ENCODE measurements at regions not wholly inside any gene's neighbourhood (a gene's known extent, or its start where the extent isn't known, plus 50 kb on each side); places are given as distances from the start of the nearest gene placed in this dataset.
A peak's percentile ranks its signal among the peaks of the same experiment; 100 is the strongest.

- no peaks in the 10 kb centered on the region for H3K36me3 ChIP-seq
- H3K27me3 ChIP-seq = peaks cover 12% of the 10 kb centered on the region
- peaks cover 16% of the 10 kb centered on the region for H3F3A ChIP-seq (ENCODE audit: low read depth)
- no peak overlapping the region for H3K4me2 ChIP-seq
- TF ChIP-seq EZH2 (IDR thresholded peaks at IDR 0.05) (no peak), EZH2phosphoT487 (IDR thresholded peaks at IDR 0.05) (no peak), CTCF (IDR thresholded peaks at IDR 0.05) (no peak)
- Mint-ChIP-seq H3K36me3 (no peaks in the 10 kb centered on the region), H3K27ac (no peak overlapping the region), H3K27me3 (ENCODE audit: insufficient read depth, low read depth) (peaks cover 2% of the 10 kb centered on the region), H3K9me3 (no peaks in the 10 kb centered on the region), H3K4me1 (peaks cover 25% of the 10 kb centered on the region), H3K4me3 (no peak overlapping the region)
- H3K4me1 ChIP-seq = peaks cover 30% of the 10 kb centered on the region
- H3K9ac ChIP-seq = no peak overlapping the region
- no peaks in the 10 kb centered on the region for H4K20me1 ChIP-seq (ENCODE audit: low read depth)
- no peak overlapping the region for H2AFZ ChIP-seq (replicated peaks)
- H3K27ac ChIP-seq = no peak overlapping the region
- DNase-seq (ENCODE audit: low spot score) = no peak
- no peaks in the 10 kb centered on the region for H3K9me3 ChIP-seq (ENCODE audit: low read depth)
- H3K79me2 ChIP-seq (ENCODE audit: low read depth) = no peaks in the 10 kb centered on the region
- no peak overlapping the region for H3K4me3 ChIP-seq
These were observed 189.2 kb downstream of the PLPP4 start for GRCh38 chr10:120646159-120646732.

- Mint-ChIP-seq H3K36me3 (no peaks in the 10 kb centered on the region), H3K4me3 (no peak overlapping the region), H3K27me3 (ENCODE audit: insufficient read depth, low read depth) (peaks cover 2% of the 10 kb centered on the region), H3K27ac (no peak overlapping the region), H3K9me3 (no peaks in the 10 kb centered on the region), H3K4me1 (peaks cover 24% of the 10 kb centered on the region)
- Histone ChIP-seq H3K9ac (no peak overlapping the region), H3F3A (ENCODE audit: low read depth) (peaks cover 16% of the 10 kb centered on the region), H3K4me2 (no peak overlapping the region), H3K27me3 (peaks cover 12% of the 10 kb centered on the region), H3K79me2 (ENCODE audit: low read depth) (no peaks in the 10 kb centered on the region), H3K36me3 (no peaks in the 10 kb centered on the region), H3K4me1 (peaks cover 29% of the 10 kb centered on the region), H3K4me3 (no peak overlapping the region), H4K20me1 (ENCODE audit: low read depth) (no peaks in the 10 kb centered on the region), H3K9me3 (ENCODE audit: low read depth) (no peaks in the 10 kb centered on the region), H3K27ac (no peak overlapping the region), H2AFZ (replicated peaks) (no peak overlapping the region)
- TF ChIP-seq CTCF (IDR thresholded peaks at IDR 0.05) = peak; percentile 28
- no peak for TF ChIP-seq EZH2 (IDR thresholded peaks at IDR 0.05)
- no peak for DNase-seq (ENCODE audit: low spot score)
These were observed 189.9 kb downstream of the PLPP4 start for GRCh38 chr10:120646738-120647456.

GRCh38 chr10:120650705-120651399, 193.8 kb downstream of the PLPP4 start:
- H3K9ac ChIP-seq = no peak overlapping the region
- no peaks in the 10 kb centered on the region for H3F3A ChIP-seq (ENCODE audit: low read depth)
- no peaks in the 10 kb centered on the region for H3K9me3 ChIP-seq (ENCODE audit: low read depth)
- H3K36me3 ChIP-seq = no peaks in the 10 kb centered on the region
- Mint-ChIP-seq H3K36me3 (no peaks in the 10 kb centered on the region), H3K4me3 (no peak overlapping the region), H3K9me3 (no peaks in the 10 kb centered on the region), H3K27me3 (ENCODE audit: insufficient read depth, low read depth) (peaks cover 2% of the 10 kb centered on the region), H3K4me1 (peaks cover 8% of the 10 kb centered on the region), H3K27ac (no peak overlapping the region)
- H2AFZ ChIP-seq (replicated peaks) = no peak overlapping the region
- H4K20me1 ChIP-seq (ENCODE audit: low read depth) = no peaks in the 10 kb centered on the region
- no peaks in the 10 kb centered on the region for H3K79me2 ChIP-seq (ENCODE audit: low read depth)
- TF ChIP-seq EZH2 (IDR thresholded peaks at IDR 0.05) = no peak
- H3K27ac ChIP-seq = no peak overlapping the region
- H3K4me2 ChIP-seq = no peak overlapping the region
- no peaks in the 10 kb centered on the region for H3K27me3 ChIP-seq
- no peak for DNase-seq (ENCODE audit: low spot score)
- H3K4me1 ChIP-seq = peaks cover 8% of the 10 kb centered on the region
- H3K4me3 ChIP-seq = no peak overlapping the region

DNA sequence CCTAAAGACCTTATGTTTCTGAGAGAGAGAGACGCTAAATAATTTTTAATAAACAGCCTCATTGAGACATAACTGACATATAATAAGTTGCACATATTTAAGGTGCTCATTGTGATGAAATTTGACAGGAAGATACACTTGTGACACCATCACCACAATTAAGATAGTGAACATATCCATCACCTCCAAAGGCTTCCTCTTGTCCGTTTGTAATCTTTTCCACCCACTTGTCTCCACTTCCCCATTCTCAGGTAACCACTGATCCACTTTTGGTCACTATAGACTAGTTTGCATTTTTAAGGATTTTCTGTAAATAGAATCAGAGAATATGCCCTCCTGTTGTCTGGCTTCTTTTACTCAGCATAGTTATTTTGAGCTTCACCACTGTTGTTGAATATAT, 195.1 kb upstream of the WDR11 start:
- no peak for DNase-seq (ENCODE audit: low spot score)
- Mint-ChIP-seq H3K4me3 (no peak overlapping the region), H3K9me3 (no peaks in the 10 kb centered on the region), H3K4me1 (no peaks in the 10 kb centered on the region), H3K36me3 (no peaks in the 10 kb centered on the region), H3K27ac (no peak overlapping the region), H3K27me3 (ENCODE audit: insufficient read depth, low read depth) (no peaks in the 10 kb centered on the region)
- Histone ChIP-seq H3K9ac (no peak overlapping the region), H3F3A (ENCODE audit: low read depth) (no peaks in the 10 kb centered on the region), H3K4me3 (no peak overlapping the region), H3K27me3 (no peaks in the 10 kb centered on the region), H4K20me1 (ENCODE audit: low read depth) (no peaks in the 10 kb centered on the region), H2AFZ (replicated peaks) (no peak overlapping the region), H3K9me3 (ENCODE audit: low read depth) (no peaks in the 10 kb centered on the region), H3K36me3 (no peaks in the 10 kb centered on the region), H3K79me2 (ENCODE audit: low read depth) (no peaks in the 10 kb centered on the region), H3K4me1 (no peaks in the 10 kb centered on the region), H3K27ac (no peak overlapping the region), H3K4me2 (no peak overlapping the region)
- TF ChIP-seq CTCF (IDR thresholded peaks at IDR 0.05) = no peak
- no peak for TF ChIP-seq EZH2 (IDR thresholded peaks at IDR 0.05)
- TF ChIP-seq EZH2phosphoT487 (IDR thresholded peaks at IDR 0.05) = no peak
